ENCODE measurements at regions not wholly inside any gene's neighbourhood (a gene's known extent, or its start where the extent isn't known, plus 50 kb on each side); places are given as distances from the start of the nearest gene placed in this dataset.

DNA sequence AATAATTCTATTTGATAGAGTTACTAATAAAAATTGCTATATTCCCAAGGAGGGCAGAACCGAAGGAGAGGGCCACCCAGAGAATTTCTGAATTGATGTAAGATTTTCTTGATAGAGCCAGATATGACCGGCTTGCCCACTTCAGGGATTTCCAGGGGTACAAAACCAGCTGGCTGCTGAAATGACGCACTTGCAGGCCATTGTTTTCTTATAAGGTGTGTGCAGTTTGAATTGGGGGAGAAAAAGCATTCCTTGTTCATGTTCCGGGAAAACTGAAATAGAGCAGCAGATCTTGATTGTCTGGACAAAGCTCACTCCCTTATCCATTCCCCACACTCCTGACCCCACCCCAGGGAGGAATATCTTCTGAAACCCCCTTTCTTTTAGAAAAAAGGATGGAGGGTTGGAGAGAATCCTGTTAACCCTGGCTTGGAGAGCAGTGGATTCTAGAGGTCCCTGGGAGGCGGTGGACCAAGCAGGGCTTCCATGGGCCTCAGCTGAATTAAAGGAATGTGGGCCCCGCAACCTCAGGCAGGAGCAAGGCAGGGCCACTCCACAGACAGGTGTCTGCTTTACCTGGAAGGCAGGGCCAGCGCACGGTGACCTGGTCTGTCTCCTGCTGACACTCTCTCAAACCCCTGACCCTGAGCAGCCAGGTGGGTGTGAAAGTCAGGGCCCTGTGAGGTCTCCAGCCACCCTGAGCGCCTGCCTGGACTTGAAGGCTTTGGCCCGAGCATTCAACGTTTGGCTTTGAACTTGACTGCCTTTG, 96.4 kb downstream of the TMEM170B start:
- DNase-seq: no peak

GRCh38 chr6:11634948-11635347, 97.4 kb downstream of the TMEM170B start:
- no peak for DNase-seq

DNA sequence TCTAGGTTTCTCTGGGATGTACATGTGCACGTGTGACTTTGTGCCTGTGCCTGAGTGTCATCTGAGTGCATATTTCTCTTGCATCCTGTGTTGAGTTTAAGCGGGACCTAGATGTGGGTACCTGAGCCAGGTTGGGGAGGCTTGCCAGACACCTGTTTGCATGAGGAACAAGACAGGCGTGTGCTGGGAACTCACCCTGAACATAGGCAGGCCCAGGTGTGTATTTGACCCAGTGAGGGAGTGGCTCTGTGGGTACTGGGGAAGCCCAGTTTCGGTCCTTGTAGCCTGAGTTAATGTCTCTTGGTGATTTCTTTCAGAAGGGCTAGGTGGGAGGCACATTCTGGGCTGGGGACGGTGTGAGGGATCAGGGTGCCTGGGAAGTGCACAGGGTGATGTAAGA, 98.6 kb downstream of the TMEM170B start:
- no peak for DNase-seq

DNA sequence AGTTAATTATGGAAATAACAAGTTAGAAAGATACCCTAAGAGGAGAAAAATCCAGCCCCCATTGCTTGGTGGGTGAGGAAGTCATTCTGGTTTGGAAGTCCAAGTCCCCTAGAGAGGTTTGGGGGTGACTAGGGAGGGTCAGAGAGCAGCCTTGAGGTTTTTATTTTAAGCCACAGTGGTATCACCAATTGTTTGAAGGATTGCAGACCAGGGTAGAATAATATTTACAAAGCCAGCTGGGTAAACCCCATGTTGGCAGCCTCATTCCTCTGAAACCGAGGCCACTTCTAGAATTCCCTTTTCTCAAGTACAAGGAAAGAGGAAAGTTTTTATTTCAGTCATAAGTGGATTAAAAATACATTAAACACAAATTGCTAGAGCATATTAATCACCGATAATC, 99.7 kb downstream of the TMEM170B start:
- no peak for DNase-seq

GRCh38 chr6:11639376-11640235, 102.1 kb downstream of the TMEM170B start:
- no peak for DNase-seq

- DNase-seq: no peak
These were observed 102.9 kb downstream of the TMEM170B start for GRCh38 chr6:11640486-11640885.

DNA sequence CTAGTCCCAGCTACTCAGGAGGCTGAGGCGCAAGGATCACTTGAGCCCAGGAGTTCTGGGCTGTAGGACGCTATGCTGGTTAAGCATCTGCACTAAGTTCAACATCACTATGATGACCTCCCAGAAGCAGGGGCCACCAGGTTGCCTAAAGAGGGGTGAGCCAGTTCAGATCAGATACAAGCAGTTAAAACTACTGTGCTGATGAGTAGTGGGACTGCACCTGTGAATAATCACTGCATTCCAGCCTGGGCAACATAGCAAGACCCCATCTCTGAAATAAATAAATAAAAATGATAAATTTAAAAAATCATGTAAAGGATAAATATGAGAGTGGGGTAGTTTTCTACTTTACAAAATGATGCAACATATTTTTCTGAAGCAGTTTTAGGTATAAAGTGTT, 106.5 kb downstream of the TMEM170B start:
- DNase-seq: no peak

DNA sequence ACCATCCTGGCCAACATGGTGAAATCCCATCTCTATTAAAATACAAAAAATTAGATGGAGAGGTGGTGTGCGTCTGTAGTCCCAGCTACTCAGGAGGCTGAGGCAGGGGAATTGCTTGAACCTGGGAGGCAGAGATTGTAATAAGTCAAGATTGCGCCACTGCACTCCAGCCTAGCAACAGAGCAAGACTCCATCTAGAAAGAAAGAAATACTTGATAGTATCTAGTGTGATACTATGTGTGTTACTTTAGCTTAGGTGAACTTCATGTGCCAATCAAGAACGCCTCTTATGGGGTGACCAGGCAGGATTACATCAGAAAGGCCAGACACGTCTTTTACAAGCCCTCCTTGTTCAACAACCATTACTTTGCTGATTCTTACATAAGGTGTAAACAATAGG, 107.1 kb downstream of the TMEM170B start:
- no peak for DNase-seq

- DNase-seq: no peak
These were observed 107.5 kb downstream of the TMEM170B start for GRCh38 chr6:11645016-11645415.

DNA sequence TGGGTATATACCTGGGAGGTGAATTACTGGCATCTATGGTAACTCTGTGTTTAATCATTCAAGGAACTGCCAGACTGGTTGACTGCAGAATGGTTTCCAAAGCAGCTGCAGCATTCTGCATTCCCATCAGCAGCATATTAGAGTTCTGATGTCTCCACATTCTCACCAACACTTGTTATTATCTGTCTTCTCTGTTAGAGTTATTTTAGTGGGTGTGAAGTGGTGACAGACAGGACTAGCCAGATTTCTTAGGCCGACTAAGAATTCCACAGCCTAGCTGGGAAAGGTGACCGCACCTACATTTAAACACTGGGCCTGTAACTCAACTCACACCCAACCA, 110.9 kb downstream of the TMEM170B start:
- DNase-seq: no peak

- DNase-seq: no peak
These were observed 111.3 kb downstream of the TMEM170B start for GRCh38 chr6:11648889-11649288.

GRCh38 chr6:11650025-11650696, 112.6 kb downstream of the TMEM170B start:
- DNase-seq: no peak

DNA sequence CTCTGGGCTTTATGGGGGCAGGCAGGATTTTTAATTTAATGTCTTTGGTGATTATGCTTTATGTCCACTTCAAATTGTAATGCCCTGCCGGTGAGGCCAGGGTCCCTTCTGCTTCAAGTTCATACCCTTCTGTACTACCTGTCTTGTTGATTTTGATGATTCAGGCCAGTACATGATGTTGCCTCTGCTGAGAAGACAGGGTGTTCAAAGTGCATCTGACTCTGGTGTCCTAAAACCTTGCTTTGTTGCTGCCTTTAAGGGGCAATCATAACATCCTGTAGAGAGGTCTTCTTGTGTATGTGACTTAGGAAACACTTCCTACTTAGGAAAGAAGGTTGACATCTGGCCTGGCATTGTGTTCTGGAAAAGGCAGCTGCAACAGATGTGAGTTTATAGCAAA, 113.2 kb downstream of the TMEM170B start:
- DNase-seq: no peak

- peak; percentile 71 for DNase-seq
These were observed 115.6 kb downstream of the TMEM170B start for GRCh38 chr6:11653028-11653583.

GRCh38 chr6:11654876-11655275, 117.3 kb downstream of the TMEM170B start:
- no peak for DNase-seq

- DNase-seq: no peak
These were observed 118.9 kb downstream of the TMEM170B start for GRCh38 chr6:11656491-11656890.

DNA sequence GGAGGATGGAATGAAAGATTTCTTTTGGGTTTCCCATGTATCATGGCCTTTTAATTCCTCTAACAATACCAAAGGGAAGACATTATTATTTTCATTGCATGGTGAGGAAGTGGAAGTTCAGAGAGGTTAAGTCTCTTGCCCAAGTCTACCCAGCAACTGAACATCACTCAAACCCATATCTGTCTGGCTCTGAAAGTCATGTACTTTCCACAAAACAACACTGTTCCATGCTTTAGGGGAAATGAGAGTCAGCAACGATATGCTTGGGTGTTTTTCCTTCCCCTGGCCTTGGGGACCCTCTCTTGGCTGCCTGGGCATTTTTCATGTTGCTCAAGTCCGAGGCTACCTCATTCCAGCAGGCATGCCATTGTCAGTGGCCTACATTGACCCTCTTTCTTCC, 118.8 kb downstream of the ADTRP start:
- DNase-seq: no peak

DNA sequence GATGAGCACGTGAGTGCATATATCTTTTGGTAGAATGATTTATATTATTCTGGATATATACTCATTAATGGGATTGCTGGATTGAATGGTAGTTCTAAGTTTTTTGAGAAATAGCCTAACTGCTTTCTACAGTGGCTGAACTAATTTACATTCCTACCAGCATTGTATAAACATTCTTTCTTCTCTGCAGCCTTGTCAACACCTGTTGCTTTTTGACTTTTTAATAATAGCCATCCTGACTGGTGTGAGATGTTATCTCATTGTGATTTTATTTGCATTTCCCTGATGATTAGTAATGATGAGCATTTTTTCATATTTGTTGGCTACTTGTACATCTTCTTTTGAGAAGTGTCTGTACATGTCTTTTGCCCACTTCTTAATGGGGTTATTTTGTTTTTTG, 116.3 kb downstream of the ADTRP start:
- no peak for DNase-seq

- DNase-seq: no peak
These were observed 115.1 kb downstream of the ADTRP start for GRCh38 chr6:11663519-11663918.
